ENCODE measurements at regions not wholly inside any gene's neighbourhood (a gene's known extent, or its start where the extent isn't known, plus 50 kb on each side); places are given as distances from the start of the nearest gene placed in this dataset.

- no peak overlapping the region for H3K4me3 ChIP-seq
- TF ChIP-seq CTCF (IDR thresholded peaks at IDR 0.05) = no peak
- no peak for TF ChIP-seq POLR2A (IDR thresholded peaks at IDR 0.05)
- no peak for TF ChIP-seq POLR2AphosphoS5 (IDR thresholded peaks at IDR 0.05; ENCODE audit: insufficient read depth in 1 of 2, low read depth in 1 of 2)
- intact Hi-C loops (cut with DNase I) = no loop called here
- no peak overlapping the region for H3K27ac ChIP-seq
- H3K36me3 ChIP-seq = no peaks in the 10 kb centered on the region
- no peaks in the 10 kb centered on the region for H3K27me3 ChIP-seq
- peaks cover 18% of the 10 kb centered on the region for H3K4me1 ChIP-seq
- H3K9me3 ChIP-seq = no peaks in the 10 kb centered on the region
- DNase-seq (ENCODE audit: extremely low spot score in 2 of 2) = no peak
Observed at GRCh38 chr3:56929809-56930615, 128.3 kb upstream of the ARHGEF3 start.

GRCh38 chr3:56928379-56929068 is 126.8 kb upstream of the ARHGEF3 start:
- Histone ChIP-seq H3K27ac (no peak overlapping the region), H3K4me1 (peaks cover 28% of the 10 kb centered on the region), H3K36me3 (no peaks in the 10 kb centered on the region), H3K9me3 (no peaks in the 10 kb centered on the region), H3K27me3 (no peaks in the 10 kb centered on the region), H3K4me3 (no peak overlapping the region)
- no peak for DNase-seq (ENCODE audit: extremely low spot score in 2 of 2)
- intact Hi-C loops (cut with DNase I) = no loop called here
- TF ChIP-seq POLR2A (IDR thresholded peaks at IDR 0.05) = no peak
- no peak for TF ChIP-seq POLR2AphosphoS5 (IDR thresholded peaks at IDR 0.05; ENCODE audit: insufficient read depth in 1 of 2, low read depth in 1 of 2)
- TF ChIP-seq CTCF (IDR thresholded peaks at IDR 0.05) = no peak

GRCh38 chr3:56927855-56928254 is 126.1 kb upstream of the ARHGEF3 start:
- H3K27ac ChIP-seq = no peak overlapping the region
- DNase-seq (ENCODE audit: extremely low spot score in 2 of 2) = no peak
- intact Hi-C loops (cut with DNase I) = no loop called here

GRCh38 chr3:56926947-56927282 is 125.2 kb upstream of the ARHGEF3 start:
- Histone ChIP-seq H3K36me3 (no peaks in the 10 kb centered on the region), H3K4me1 (peaks cover 44% of the 10 kb centered on the region), H3K27ac (no peak overlapping the region), H3K4me3 (no peak overlapping the region), H3K27me3 (no peaks in the 10 kb centered on the region), H3K9me3 (no peaks in the 10 kb centered on the region)
- DNase-seq (ENCODE audit: extremely low spot score in 2 of 2) = no peak
- intact Hi-C loops (cut with DNase I) = no loop called here
- TF ChIP-seq POLR2AphosphoS5 (IDR thresholded peaks at IDR 0.05; ENCODE audit: insufficient read depth in 1 of 2, low read depth in 1 of 2) (no peak), POLR2A (IDR thresholded peaks at IDR 0.05) (no peak), CTCF (IDR thresholded peaks at IDR 0.05) (no peak)

More at GRCh38 chr3:56927855-56928254, 126.1 kb upstream of the ARHGEF3 start:
- H3K9me3 ChIP-seq = no peaks in the 10 kb centered on the region
- no peaks in the 10 kb centered on the region for H3K27me3 ChIP-seq
- H3K4me3 ChIP-seq = no peak overlapping the region
- H3K4me1 ChIP-seq = peaks cover 35% of the 10 kb centered on the region
- no peak for TF ChIP-seq CTCF (IDR thresholded peaks at IDR 0.05)
- no peak for TF ChIP-seq POLR2AphosphoS5 (IDR thresholded peaks at IDR 0.05; ENCODE audit: insufficient read depth in 1 of 2, low read depth in 1 of 2)
- no peak for TF ChIP-seq POLR2A (IDR thresholded peaks at IDR 0.05)
- no peaks in the 10 kb centered on the region for H3K36me3 ChIP-seq

Data from vagina (tissue), 2 donors.